Activated CD4-positive, alpha-beta T cell treated with anti-CD3 and anti-CD28 coated beads for 4 hours (primary cell): ENCODE measurements at regions not wholly inside any gene's neighbourhood (a gene's known extent, or its start where the extent isn't known, plus 50 kb on each side); places are given as distances from the start of the nearest gene placed in this dataset.

Experiments
- DNase-seq, 2 donors: peaks; one replicate each; pipeline ENCODE4 v3.0.0-alpha.2; 2020

- no peak for DNase-seq
These were observed 471.5 kb downstream of the PTPRU start for GRCh38 chr1:29707796-29708195.

- no peak for DNase-seq
These were observed 470.6 kb downstream of the PTPRU start for GRCh38 chr1:29706936-29707335.

GRCh38 chr1:29704430-29704829 is 468.1 kb downstream of the PTPRU start:
- no peak for DNase-seq

- no peak for DNase-seq
These were observed 467.5 kb downstream of the PTPRU start for GRCh38 chr1:29703596-29704370.

- no peak for DNase-seq
These were observed 464.2 kb downstream of the PTPRU start for GRCh38 chr1:29700491-29700890.

- no peak for DNase-seq
These were observed 462.3 kb downstream of the PTPRU start for GRCh38 chr1:29698626-29699025.

- no peak for DNase-seq
These were observed 461.7 kb downstream of the PTPRU start for GRCh38 chr1:29698033-29698432.

GRCh38 chr1:29697391-29697780 is 461.1 kb downstream of the PTPRU start:
- DNase-seq: no peak

GRCh38 chr1:29696656-29697390 is 460.5 kb downstream of the PTPRU start:
- DNase-seq: no peak

- DNase-seq: no peak
These were observed 459.5 kb downstream of the PTPRU start for GRCh38 chr1:29695803-29696202.

- DNase-seq: no peak
These were observed 458.7 kb downstream of the PTPRU start for GRCh38 chr1:29695036-29695435.

GRCh38 chr1:29691499-29691898 is 455.2 kb downstream of the PTPRU start:
- no peak for DNase-seq

- no peak for DNase-seq
These were observed 453.8 kb downstream of the PTPRU start for GRCh38 chr1:29690156-29690555.

GRCh38 chr1:29689372-29690030 is 453.2 kb downstream of the PTPRU start:
- DNase-seq: no peak

- DNase-seq: no peak
These were observed 452.4 kb downstream of the PTPRU start for GRCh38 chr1:29688471-29689365.

- no peak for DNase-seq
These were observed 451.4 kb downstream of the PTPRU start for GRCh38 chr1:29687601-29688244.

- DNase-seq: no peak
These were observed 450.8 kb downstream of the PTPRU start for GRCh38 chr1:29687166-29687565.

GRCh38 chr1:29686012-29686930 is 449.9 kb downstream of the PTPRU start:
- no peak for DNase-seq

- no peak for DNase-seq
These were observed 449.1 kb downstream of the PTPRU start for GRCh38 chr1:29685387-29685786.

- DNase-seq: no peak
These were observed 447.8 kb downstream of the PTPRU start for GRCh38 chr1:29684141-29684540.

- no peak for DNase-seq
These were observed 447.1 kb downstream of the PTPRU start for GRCh38 chr1:29683472-29683871.
